Left lung (tissue), 4 donors: ENCODE measurements at regions not wholly inside any gene's neighbourhood (a gene's known extent, or its start where the extent isn't known, plus 50 kb on each side); places are given as distances from the start of the nearest gene placed in this dataset.

Experiments
- ATAC-seq: fragments of 200-7000 bp; cut with Tn5 transposase; one replicate; pipeline ENCODE4 v1.9.1; 2020; ENCODE audit warnings: moderate library complexity
- DNase-seq, 4 donors: peaks; one replicate each; pipeline ENCODE4 v3.0.0-alpha.2; 2013 to 2020
- H3K27ac ChIP-seq, 2 donors: fragments of 200-600 bp; sonication (generic) in 1 of 2; one replicate each; pipeline versions ENCODE4 v1.5.0 to v1.8.0; 2020 to 2021
- H3K27me3 ChIP-seq, 2 donors: fragments of 200-600 bp; sonication (generic) in 1 of 2; one replicate each; pipeline versions ENCODE4 v1.5.0 to v1.8.0; 2020 to 2021
- H3K36me3 ChIP-seq, 2 donors: fragments of 200-600 bp; sonication (generic) in 1 of 2; one replicate each; pipeline versions ENCODE4 v1.5.0 to v1.8.0; 2020 to 2021
- H3K4me1 ChIP-seq, 2 donors: fragments of 200-600 bp; one replicate each; pipeline ENCODE4 v1.8.0; 2021
- H3K4me3 ChIP-seq, 2 donors: fragments of 200-600 bp; sonication (generic) in 1 of 2; one replicate each; pipeline versions ENCODE4 v1.5.0 to v1.8.0; 2020 to 2021; ENCODE audit warnings: mild to moderate bottlenecking in 1 of 2
- H3K9me3 ChIP-seq, 2 donors: fragments of 200-600 bp; sonication (generic) in 1 of 2; one replicate each; pipeline versions ENCODE4 v1.5.0 to v1.8.0; 2020 to 2021
- CTCF ChIP-seq, 2 donors: fragments of 200-600 bp; sonication (generic) in 1 of 2; IDR thresholded peaks; one replicate each; pipeline versions ENCODE4 v1.5.0 to v1.8.0; 2021; ENCODE audit warnings: antibody characterized with exemption in 2 of 2
- intact Hi-C, 2 donors: fragments of 100-400 bp; cut with DNase I; formaldehyde crosslinking; loops; one replicate each; pipeline versions ENCODE4 v1.11.2 to v1.14.2; 2022
- donor health status: DM: no; HTN: yes; CAD: no.
- donor health status: DM: no; HTN: no; CAD: no.

- H3K4me1 ChIP-seq = no peaks in the 10 kb centered on the region
- no peaks in the 10 kb centered on the region for H3K36me3 ChIP-seq
- H3K27me3 ChIP-seq = peaks cover 0 to 30% of the 10 kb centered on the region in 2 donors
- H3K27ac ChIP-seq = no peak overlapping the region
- DNase-seq (no peak), ATAC-seq (no peak)
- TF ChIP-seq CTCF (IDR thresholded peaks at IDR 0.05) = no peak
- H3K4me3 ChIP-seq = no peak overlapping the region
- H3K9me3 ChIP-seq = peaks cover 0 to 10% of the 10 kb centered on the region in 2 donors
- intact Hi-C loops = no loop called here
Observed at GRCh38 chr19:30924670-30925069, 424.6 kb downstream of the TSHZ3 start.

DNA sequence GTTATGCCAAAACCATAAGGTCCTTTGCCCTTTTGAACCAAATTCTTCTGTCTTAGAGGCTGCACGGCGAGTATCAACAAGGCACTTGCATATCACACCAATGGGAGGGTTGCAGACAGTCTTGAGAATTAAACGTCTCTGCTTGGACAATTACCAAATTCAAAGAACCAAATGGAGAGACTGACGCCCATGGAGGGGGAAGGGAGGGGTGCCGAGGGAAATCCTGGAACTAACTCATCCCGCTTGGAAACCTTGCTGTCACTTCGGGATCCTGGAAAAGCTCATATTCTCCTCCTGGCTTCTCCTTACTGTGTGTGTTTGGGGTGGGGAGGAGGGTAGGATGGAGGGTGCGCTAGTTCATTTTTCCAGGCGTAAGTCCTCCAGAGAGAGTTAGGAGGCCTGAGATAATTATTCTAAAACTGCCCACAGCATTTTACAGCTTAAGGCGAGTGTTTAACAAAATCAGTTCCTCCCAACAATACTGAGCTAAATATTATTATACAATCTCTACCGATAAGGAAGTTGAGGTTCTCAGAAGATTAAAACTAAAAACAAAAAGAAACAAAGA is 425.1 kb downstream of the TSHZ3 start:
- DNase-seq (no peak), ATAC-seq (no peak)
- Histone ChIP-seq H3K4me3 (no peak overlapping the region), H3K4me1 (no peaks in the 10 kb centered on the region), H3K27ac (no peak overlapping the region), H3K9me3 (peaks cover 0 to 10% of the 10 kb centered on the region in 2 donors), H3K27me3 (peaks cover 0 to 30% of the 10 kb centered on the region in 2 donors), H3K36me3 (no peaks in the 10 kb centered on the region)
- intact Hi-C loops = no loop called here
- TF ChIP-seq CTCF (IDR thresholded peaks at IDR 0.05) = no peak

GRCh38 chr19:30923621-30924020 is 425.6 kb downstream of the TSHZ3 start:
- Histone ChIP-seq H3K4me1 (no peaks in the 10 kb centered on the region), H3K9me3 (peaks cover 0 to 10% of the 10 kb centered on the region in 2 donors), H3K27me3 (peaks cover 0 to 30% of the 10 kb centered on the region in 2 donors), H3K27ac (no peak overlapping the region), H3K36me3 (no peaks in the 10 kb centered on the region), H3K4me3 (no peak overlapping the region)
- ATAC-seq = no peak
- TF ChIP-seq CTCF (IDR thresholded peaks at IDR 0.05) = no peak
- intact Hi-C loops = no loop called here
- no peak for DNase-seq

GRCh38 chr19:30923096-30923495 is 426.1 kb downstream of the TSHZ3 start:
- Histone ChIP-seq H3K4me3 (no peak overlapping the region), H3K36me3 (no peaks in the 10 kb centered on the region), H3K9me3 (peaks cover 0 to 5% of the 10 kb centered on the region in 2 donors), H3K4me1 (no peaks in the 10 kb centered on the region), H3K27ac (no peak overlapping the region), H3K27me3 (peaks cover 0 to 30% of the 10 kb centered on the region in 2 donors)
- intact Hi-C loops = no loop called here
- no peak for TF ChIP-seq CTCF (IDR thresholded peaks at IDR 0.05)
- DNase-seq (no peak), ATAC-seq (no peak)

GRCh38 chr19:30920222-30920621 is 429.0 kb downstream of the TSHZ3 start:
- ATAC-seq (no peak), DNase-seq (no peak)
- Histone ChIP-seq H3K27me3 (peaks cover 0 to 25% of the 10 kb centered on the region in 2 donors), H3K4me3 (no peak overlapping the region), H3K27ac (no peak overlapping the region), H3K9me3 (no peaks in the 10 kb centered on the region), H3K36me3 (no peaks in the 10 kb centered on the region), H3K4me1 (no peaks in the 10 kb centered on the region)
- intact Hi-C loops = no loop called here
- TF ChIP-seq CTCF (IDR thresholded peaks at IDR 0.05) = no peak
